CD4-positive, alpha-beta T cell (primary cell): ENCODE measurements at regions not wholly inside any gene's neighbourhood (a gene's known extent, or its start where the extent isn't known, plus 50 kb on each side); places are given as distances from the start of the nearest gene placed in this dataset.

Experiments used
- ATAC-seq: fragments of 200-7000 bp; cut with Tn5 transposase; one replicate; pipeline ENCODE4 v1.10.0; 2022; ENCODE audit warnings: mild to moderate bottlenecking; ENCODE audit not compliant: poor library complexity
- CTCF ChIA-PET: fragments of 350-600 bp; sonication (Branson Sonifier 250); formaldehyde crosslinking; loops from one replicate; lab custom pipeline; 2021; ENCODE audit warnings: antibody characterized with exemption, inconsistent platforms; lab: Charles Lee
- POLR2A ChIA-PET: fragments of 350-600 bp; sonication (Branson Sonifier 250); formaldehyde crosslinking; loops from one replicate; lab custom pipeline; 2021; ENCODE audit warnings: antibody characterized with exemption, inconsistent platforms; lab: Charles Lee
- DNase-seq, 14 experiments: peaks; one replicate each; pipeline ENCODE4 v3.0.0-alpha.2; 2013 to 2020; ENCODE audit warnings: mixed read lengths in 2 of 14
- H3K27ac ChIP-seq, 2 donors: one replicate each; pipeline versions ENCODE4 v1.5.1 to v1.7.0; 2013; ENCODE audit warnings: low read length in 2 of 2, low read depth in 1 of 2, mild to moderate bottlenecking in 1 of 2
- H3K27me3 ChIP-seq, 2 experiments: 1 replicate in 1 of 2; 2 replicates in 1 of 2; pipeline versions ENCODE4 v1.6.1 to v1.7.0; 2013; ENCODE audit warnings: low read length in 2 of 2, control low read depth in 1 of 2, mild to moderate bottlenecking in 1 of 2, moderate library complexity in 1 of 2; ENCODE audit not compliant: insufficient read depth in 2 of 2, control insufficient read depth in 1 of 2
- H3K36me3 ChIP-seq: one replicate; pipeline ENCODE4 v1.6.1; 2013; ENCODE audit warnings: low read length, control low read depth; ENCODE audit not compliant: insufficient read depth
- H3K4me1 ChIP-seq: one replicate; pipeline ENCODE4 v1.6.1; 2013; ENCODE audit warnings: low read length, control low read depth; ENCODE audit not compliant: insufficient read depth
- H3K4me3 ChIP-seq: one replicate; pipeline ENCODE4 v1.5.1; 2013; ENCODE audit warnings: mild to moderate bottlenecking, low read length, moderate library complexity
- H3K9me3 ChIP-seq, 2 experiments: 1 replicate in 1 of 2; 2 replicates in 1 of 2; pipeline versions ENCODE4 v1.6.1 to v1.7.0; 2013; ENCODE audit warnings: low read length in 2 of 2, mild to moderate bottlenecking in 2 of 2, control low read depth in 1 of 2, moderate library complexity in 1 of 2; ENCODE audit not compliant: control insufficient read depth in 1 of 2, insufficient read depth in 1 of 2
- H3K27ac Mint-ChIP-seq: one replicate; pipeline ENCODE4 v1.8.0; 2020; ENCODE audit warnings: mixed read lengths
- H3K27me3 Mint-ChIP-seq: one replicate; pipeline ENCODE4 v1.8.0; 2021; ENCODE audit warnings: mixed read lengths
- H3K36me3 Mint-ChIP-seq: one replicate; pipeline ENCODE4 v1.8.0; 2021; ENCODE audit warnings: low read depth, mixed read lengths
- H3K4me1 Mint-ChIP-seq: one replicate; pipeline ENCODE4 v1.8.0; 2021; ENCODE audit warnings: low read depth, mixed read lengths
- H3K4me3 Mint-ChIP-seq: one replicate; pipeline ENCODE4 v1.8.0; 2020; ENCODE audit warnings: mild to moderate bottlenecking, mixed read lengths
- H3K9me3 Mint-ChIP-seq: one replicate; pipeline ENCODE4 v1.8.0; 2020; ENCODE audit warnings: mixed read lengths
- intact Hi-C, 2 experiments: fragments of 100-400 bp; cut with DNase I in 1 of 2; cut with micrococcal nuclease in 1 of 2; formaldehyde crosslinking; loops; one replicate each; pipeline versions ENCODE4 v1.15.1 to v1.9.0; 2023 to 2025; cut with DNase I, micrococcal nuclease
- TF ChIP-seq, protein P1 (sequence below): fragments of 200-600 bp; IDR thresholded peaks from one replicate; pipeline ENCODE4 v1.8.0; 2022; ENCODE audit warnings: antibody characterized with exemption, mild to moderate bottlenecking

- ChIA-PET CTCF (no interaction called here), POLR2A (no interaction called here)
- peaks cover 0 to 7% of the 10 kb centered on the region in 2 experiments for H3K9me3 ChIP-seq
- H3K36me3 ChIP-seq: no peaks in the 10 kb centered on the region
- H3K27me3 ChIP-seq: no peaks in the 10 kb centered on the region
- ATAC-seq (no peak), DNase-seq (no peak)
- Mint-ChIP-seq H3K9me3 (peaks cover 9% of the 10 kb centered on the region), H3K4me3 (no peak overlapping the region), H3K27me3 (no peaks in the 10 kb centered on the region), H3K4me1 (no peaks in the 10 kb centered on the region), H3K36me3 (no peaks in the 10 kb centered on the region), H3K27ac (no peak overlapping the region)
- H3K27ac ChIP-seq: no peak overlapping the region
- H3K4me1 ChIP-seq: no peaks in the 10 kb centered on the region
- intact Hi-C loops: no loop called here
- H3K4me3 ChIP-seq: no peak overlapping the region
- TF ChIP-seq, protein P1, sequence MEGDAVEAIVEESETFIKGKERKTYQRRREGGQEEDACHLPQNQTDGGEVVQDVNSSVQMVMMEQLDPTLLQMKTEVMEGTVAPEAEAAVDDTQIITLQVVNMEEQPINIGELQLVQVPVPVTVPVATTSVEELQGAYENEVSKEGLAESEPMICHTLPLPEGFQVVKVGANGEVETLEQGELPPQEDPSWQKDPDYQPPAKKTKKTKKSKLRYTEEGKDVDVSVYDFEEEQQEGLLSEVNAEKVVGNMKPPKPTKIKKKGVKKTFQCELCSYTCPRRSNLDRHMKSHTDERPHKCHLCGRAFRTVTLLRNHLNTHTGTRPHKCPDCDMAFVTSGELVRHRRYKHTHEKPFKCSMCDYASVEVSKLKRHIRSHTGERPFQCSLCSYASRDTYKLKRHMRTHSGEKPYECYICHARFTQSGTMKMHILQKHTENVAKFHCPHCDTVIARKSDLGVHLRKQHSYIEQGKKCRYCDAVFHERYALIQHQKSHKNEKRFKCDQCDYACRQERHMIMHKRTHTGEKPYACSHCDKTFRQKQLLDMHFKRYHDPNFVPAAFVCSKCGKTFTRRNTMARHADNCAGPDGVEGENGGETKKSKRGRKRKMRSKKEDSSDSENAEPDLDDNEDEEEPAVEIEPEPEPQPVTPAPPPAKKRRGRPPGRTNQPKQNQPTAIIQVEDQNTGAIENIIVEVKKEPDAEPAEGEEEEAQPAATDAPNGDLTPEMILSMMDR: no peak
These were observed 764.2 kb downstream of the IRX1 start for GRCh38 chr5:4359847-4360246.

DNA sequence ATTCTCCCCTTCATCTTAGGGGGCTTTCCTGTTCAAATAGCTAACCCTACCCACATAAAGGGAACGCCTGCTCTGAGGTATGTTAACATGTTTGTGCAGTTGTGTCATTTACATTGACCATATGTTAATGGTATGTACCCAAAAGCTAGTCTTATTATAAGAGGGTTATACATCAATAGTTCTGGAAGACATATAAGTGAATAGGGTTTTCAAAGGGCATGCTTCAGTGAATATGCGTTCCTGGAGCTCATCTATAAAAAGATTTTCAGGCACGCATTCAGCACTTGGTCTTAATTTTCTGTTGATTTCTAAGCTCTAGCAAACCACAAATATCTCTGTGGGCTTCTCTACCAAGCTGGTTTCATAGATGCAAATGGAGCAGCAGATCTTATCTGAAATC, 766.1 kb downstream of the IRX1 start:
- Histone ChIP-seq H3K27ac (no peak overlapping the region), H3K9me3 (peaks cover 0 to 8% of the 10 kb centered on the region in 2 experiments), H3K27me3 (no peaks in the 10 kb centered on the region), H3K4me1 (no peaks in the 10 kb centered on the region), H3K36me3 (no peaks in the 10 kb centered on the region), H3K4me3 (no peak overlapping the region)
- Mint-ChIP-seq H3K36me3 (no peaks in the 10 kb centered on the region), H3K27me3 (no peaks in the 10 kb centered on the region), H3K9me3 (peaks cover 5% of the 10 kb centered on the region), H3K4me1 (no peaks in the 10 kb centered on the region), H3K4me3 (no peak overlapping the region), H3K27ac (no peak overlapping the region)
- TF ChIP-seq, protein P1: no peak
- ATAC-seq: no peak
- intact Hi-C loops: no loop called here
- DNase-seq: no peak
- CTCF ChIA-PET: no interaction called here
- POLR2A ChIA-PET: no interaction called here

DNA sequence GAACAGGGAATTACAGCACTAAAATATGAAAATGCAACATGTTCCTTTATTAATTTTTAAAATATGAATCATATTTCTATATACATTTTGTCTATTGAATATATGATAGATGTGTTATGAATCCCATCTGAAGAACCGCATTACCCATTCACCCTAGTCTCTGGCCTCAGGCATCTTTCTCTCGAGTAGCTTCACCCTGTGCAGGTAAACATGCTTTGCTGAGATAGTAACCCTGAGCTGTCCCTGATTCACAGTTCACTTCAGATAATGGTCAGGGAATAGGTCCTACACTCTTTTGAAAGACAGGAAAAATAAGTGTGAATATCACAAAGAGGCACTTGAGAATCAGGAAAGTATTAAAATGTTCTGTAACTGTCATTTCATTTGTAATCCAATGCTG, 766.8 kb downstream of the IRX1 start:
- H3K27me3 Mint-ChIP-seq: no peaks in the 10 kb centered on the region
- intact Hi-C loops: no loop called here
- TF ChIP-seq, protein P1: no peak

More for the DNA sequence above, 766.8 kb downstream of the IRX1 start:
- ATAC-seq: no peak
- Mint-ChIP-seq H3K4me1 (no peaks in the 10 kb centered on the region), H3K27ac (no peak overlapping the region), H3K9me3 (peaks cover 8% of the 10 kb centered on the region), H3K4me3 (no peak overlapping the region), H3K36me3 (no peaks in the 10 kb centered on the region)
- Histone ChIP-seq H3K27ac (no peak overlapping the region), H3K4me3 (no peak overlapping the region), H3K36me3 (no peaks in the 10 kb centered on the region), H3K4me1 (no peaks in the 10 kb centered on the region), H3K27me3 (no peaks in the 10 kb centered on the region), H3K9me3 (peaks cover 0 to 9% of the 10 kb centered on the region in 2 experiments)
- POLR2A ChIA-PET: no interaction called here
- no peak for DNase-seq
- CTCF ChIA-PET: no interaction called here
